Subcutaneous abdominal adipose tissue (tissue), 5 donors: ENCODE measurements at regions not wholly inside any gene's neighbourhood (a gene's known extent, or its start where the extent isn't known, plus 50 kb on each side); places are given as distances from the start of the nearest gene placed in this dataset.
A peak's percentile ranks its signal among the peaks of the same experiment; 100 is the strongest.

Source experiments
- H3K27ac ChIP-seq: one replicate; pipeline ENCODE4 v1.7.0; 2013; ENCODE audit warnings: low read depth, mild to moderate bottlenecking, inconsistent platforms, low read length, moderate library complexity
- H3K27me3 ChIP-seq, 5 donors: one replicate each; pipeline ENCODE4 v1.7.0; 2013; ENCODE audit warnings: low read length in 5 of 5, inconsistent platforms in 1 of 5; ENCODE audit not compliant: control insufficient read depth in 5 of 5, insufficient read depth in 4 of 5
- H3K36me3 ChIP-seq, 5 donors: one replicate each; pipeline ENCODE4 v1.7.0; 2013; ENCODE audit warnings: low read length in 5 of 5; ENCODE audit not compliant: control insufficient read depth in 5 of 5, insufficient read depth in 5 of 5
- H3K4me1 ChIP-seq, 5 donors: one replicate each; pipeline ENCODE4 v1.7.0; 2013; ENCODE audit warnings: low read length in 5 of 5, mild to moderate bottlenecking in 3 of 5, moderate library complexity in 1 of 5; ENCODE audit not compliant: control insufficient read depth in 5 of 5, insufficient read depth in 5 of 5
- H3K4me3 ChIP-seq, 5 donors: one replicate each; pipeline ENCODE4 v1.7.0; 2013; ENCODE audit warnings: low read length in 5 of 5, low read depth in 1 of 5
- H3K9ac ChIP-seq, 5 donors: one replicate each; pipeline ENCODE4 v1.7.0; 2013; ENCODE audit warnings: low read length in 5 of 5, mild to moderate bottlenecking in 4 of 5, moderate library complexity in 3 of 5
- H3K9me3 ChIP-seq, 5 donors: one replicate each; pipeline ENCODE4 v1.7.0; 2013; ENCODE audit warnings: low read length in 5 of 5; ENCODE audit not compliant: control insufficient read depth in 5 of 5
- donor health status: healthy.
- donor health status: healthy.
- donor health status: healthy.
- donor health status: healthy.
- donor health status: healthy.

DNA sequence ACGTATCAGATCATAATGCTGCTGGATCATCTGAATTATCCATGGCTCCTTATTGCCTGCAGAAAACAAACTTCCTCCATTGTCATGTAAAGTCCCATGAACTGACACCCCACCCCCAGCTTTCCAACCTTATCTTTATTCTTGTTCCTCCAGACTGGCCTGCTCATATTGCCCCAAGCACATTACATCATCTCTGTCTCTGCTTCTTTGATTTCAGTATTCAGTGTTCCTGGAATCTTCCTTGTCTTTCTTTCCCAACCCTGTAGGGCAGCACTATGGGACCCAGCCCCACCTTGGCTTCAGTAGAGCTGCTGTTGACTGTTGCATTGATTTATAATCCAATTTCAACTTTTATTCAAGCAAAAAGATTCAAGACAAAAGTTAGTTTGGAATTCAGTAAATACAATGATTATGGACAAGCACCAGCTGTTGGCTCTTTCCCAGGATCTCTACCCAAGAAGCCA, 187.5 kb upstream of the ECI2 start:
- H3K4me1 ChIP-seq = peaks cover 7 to 34% (median 21%) of the 10 kb centered on the region in 5 donors
- H3K36me3 ChIP-seq = no peaks in the 10 kb centered on the region
- no peak overlapping the region for H3K4me3 ChIP-seq
- H3K27me3 ChIP-seq = no peaks in the 10 kb centered on the region
- peaks cover 0 to 3% (median 0%) of the 10 kb centered on the region in 5 donors for H3K9me3 ChIP-seq
- no peak overlapping the region for H3K9ac ChIP-seq
- H3K27ac ChIP-seq = no peak overlapping the region

DNA sequence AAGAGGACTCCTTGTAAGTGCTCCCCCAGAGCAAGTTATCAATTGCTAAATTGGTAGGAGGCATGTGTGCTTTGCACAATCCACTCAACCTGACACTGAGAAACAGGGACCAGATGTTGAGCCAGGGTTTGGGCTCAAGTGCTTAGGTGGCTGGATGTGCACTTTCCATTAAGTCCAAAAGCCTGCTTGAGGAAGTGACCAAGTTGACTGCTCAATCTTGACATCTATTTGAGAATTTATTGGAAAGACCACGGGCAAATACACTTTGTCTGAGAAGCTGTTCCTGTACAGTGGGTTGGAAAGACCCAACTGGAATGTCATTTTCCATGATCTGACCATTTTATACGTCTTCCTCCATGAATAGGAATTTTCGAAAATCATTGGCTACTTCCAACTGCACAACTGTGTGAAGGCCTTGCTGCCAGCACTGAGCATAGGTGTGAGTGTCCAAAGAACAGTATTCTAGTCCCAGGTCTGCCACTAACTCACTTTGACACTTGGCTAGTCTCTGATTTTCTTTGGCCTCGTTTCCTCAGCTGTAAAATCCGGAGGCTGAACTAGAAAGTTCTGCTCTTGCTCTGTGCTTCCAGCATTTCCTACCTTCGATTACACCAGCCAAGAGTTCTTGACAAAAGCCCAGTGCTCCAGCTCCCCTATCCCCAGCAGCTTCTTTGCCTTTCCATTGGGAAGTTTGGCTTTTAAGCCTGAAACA, 186.9 kb upstream of the ECI2 start:
- Histone ChIP-seq H3K27me3 (no peaks in the 10 kb centered on the region), H3K4me1 (peaks cover 9 to 40% (median 27%) of the 10 kb centered on the region in 5 donors), H3K9me3 (peaks cover 0 to 3% (median 0%) of the 10 kb centered on the region in 5 donors), H3K36me3 (no peaks in the 10 kb centered on the region), H3K4me3 (no peak overlapping the region), H3K27ac (no peak overlapping the region), H3K9ac (no peak overlapping the region)

GRCh38 chr6:4320860-4321259, 185.5 kb upstream of the ECI2 start:
- Histone ChIP-seq H3K4me3 (no peak overlapping the region), H3K9me3 (no peaks in the 10 kb centered on the region), H3K4me1 (peaks cover 9 to 51% (median 39%) of the 10 kb centered on the region in 5 donors), H3K36me3 (no peaks in the 10 kb centered on the region), H3K9ac (no peak overlapping the region), H3K27me3 (no peaks in the 10 kb centered on the region), H3K27ac (peak overlapping the region; percentile 88)

DNA sequence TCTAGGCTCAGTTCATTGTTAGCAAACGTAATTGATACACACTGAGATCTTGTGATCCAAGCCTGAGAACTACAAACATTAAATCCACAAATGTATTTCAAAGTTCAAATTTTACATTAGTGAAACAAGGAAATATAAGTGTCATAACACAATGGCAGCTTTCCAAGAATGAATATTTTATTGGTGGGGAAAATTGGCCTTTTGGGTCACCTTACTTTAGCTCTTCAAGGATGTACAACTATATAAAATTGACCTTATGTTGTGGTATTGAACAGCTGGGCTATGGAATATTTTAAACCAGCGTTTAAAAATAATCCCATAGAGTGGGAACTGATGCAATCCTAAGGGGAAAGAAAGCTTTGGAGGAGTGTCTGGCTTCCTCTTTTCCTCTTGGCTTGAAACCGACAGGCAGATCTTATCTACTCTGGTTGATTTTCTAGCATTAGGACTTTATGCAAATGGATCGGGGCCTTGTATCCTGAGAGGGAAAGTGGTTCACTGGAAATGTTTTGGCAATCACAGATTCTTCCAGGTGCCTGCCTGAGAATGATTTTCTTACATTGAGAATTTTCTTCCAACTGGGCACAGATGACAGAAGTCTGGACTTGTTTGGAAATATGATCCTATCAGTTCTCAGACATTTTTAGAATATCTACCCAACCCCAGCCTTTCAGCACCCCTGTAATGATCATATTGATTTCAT, 184.8 kb upstream of the ECI2 start:
- Histone ChIP-seq H3K4me3 (no peak overlapping the region), H3K4me1 (peaks cover 9 to 51% (median 39%) of the 10 kb centered on the region in 5 donors), H3K9ac (peak overlapping the region in 2 of 5 donors; percentile 7 to 30), H3K36me3 (no peaks in the 10 kb centered on the region), H3K27ac (peak overlapping the region; percentile 88), H3K9me3 (no peaks in the 10 kb centered on the region), H3K27me3 (no peaks in the 10 kb centered on the region)

DNA sequence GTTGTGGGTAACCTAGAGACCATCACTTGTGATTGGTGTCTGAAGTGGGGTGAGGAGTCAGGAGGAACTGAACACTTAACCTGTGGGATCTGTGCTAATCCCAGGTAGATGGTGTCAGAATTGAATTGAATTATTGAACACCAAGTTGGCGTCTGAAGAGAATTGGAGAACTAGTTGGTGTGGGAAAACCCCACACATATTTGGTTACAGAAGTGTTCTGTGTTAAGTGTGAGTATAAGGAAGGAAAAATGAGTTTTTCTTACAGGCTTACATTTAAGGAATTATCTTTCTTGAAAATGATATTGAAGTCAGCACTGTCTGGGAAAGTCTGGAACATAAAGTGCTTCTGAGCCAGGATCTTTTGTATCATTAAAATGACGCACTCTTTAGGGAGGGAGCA, 182.9 kb upstream of the ECI2 start:
- H3K4me3 ChIP-seq = no peak overlapping the region
- H3K27ac ChIP-seq = peak overlapping the region; percentile 59
- H3K9me3 ChIP-seq = peaks cover 0 to 2% (median 0%) of the 10 kb centered on the region in 5 donors
- peaks cover 11 to 51% (median 39%) of the 10 kb centered on the region in 5 donors for H3K4me1 ChIP-seq
- H3K36me3 ChIP-seq = no peaks in the 10 kb centered on the region
- H3K27me3 ChIP-seq = no peaks in the 10 kb centered on the region
- no peak overlapping the region for H3K9ac ChIP-seq

DNA sequence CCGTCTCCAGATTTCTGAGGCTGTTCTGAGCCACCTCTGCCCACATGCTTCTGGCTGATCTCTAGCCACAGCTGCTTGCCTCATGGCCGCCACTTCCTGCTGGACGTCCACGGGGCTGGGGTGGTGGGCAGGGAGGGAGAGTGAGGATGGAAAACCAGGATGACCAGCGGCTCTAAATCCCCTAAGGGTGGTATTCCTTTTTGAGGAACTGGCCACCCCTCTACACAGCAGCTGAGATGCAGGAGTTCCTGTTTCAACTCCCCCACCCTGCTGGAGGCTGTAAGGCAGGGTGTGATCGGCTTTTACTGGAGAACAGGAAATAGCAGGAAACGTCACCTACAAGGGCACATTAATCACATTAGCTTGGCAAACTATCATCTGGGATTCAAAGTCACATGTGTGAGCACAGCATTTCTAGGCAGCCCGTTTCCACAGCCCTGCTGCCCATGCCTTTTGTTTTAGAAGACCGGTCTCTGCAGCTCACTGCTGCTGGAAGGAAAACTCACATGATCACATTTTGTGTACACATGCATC, 181.6 kb upstream of the ECI2 start:
- Histone ChIP-seq H3K36me3 (no peaks in the 10 kb centered on the region), H3K27me3 (no peaks in the 10 kb centered on the region), H3K9ac (peak overlapping the region in 3 of 5 donors; percentile 27 to 46 (median 33)), H3K4me1 (peaks cover 13 to 46% (median 39%) of the 10 kb centered on the region in 5 donors), H3K27ac (peak overlapping the region; percentile 59), H3K9me3 (peaks cover 0 to 14% (median 7%) of the 10 kb centered on the region in 5 donors), H3K4me3 (peak overlapping the region in 3 of 5 donors; percentile 5 to 12 (median 6))

GRCh38 chr6:4314201-4314707, 178.9 kb upstream of the ECI2 start:
- Histone ChIP-seq H3K36me3 (no peaks in the 10 kb centered on the region), H3K4me3 (no peak overlapping the region), H3K9ac (no peak overlapping the region), H3K9me3 (peaks cover 0 to 28% (median 13%) of the 10 kb centered on the region in 5 donors), H3K4me1 (peaks cover 7 to 29% (median 25%) of the 10 kb centered on the region in 5 donors), H3K27ac (peak overlapping the region; percentile 74), H3K27me3 (no peaks in the 10 kb centered on the region)

GRCh38 chr6:4313044-4313686, 177.8 kb upstream of the ECI2 start:
- H3K4me3 ChIP-seq = peak overlapping the region in 2 of 5 donors; percentile 24 to 26
- H3K4me1 ChIP-seq = peaks cover 7 to 26% (median 21%) of the 10 kb centered on the region in 5 donors
- H3K27ac ChIP-seq = peak overlapping the region; percentile 74
- peaks cover 0 to 28% (median 13%) of the 10 kb centered on the region in 5 donors for H3K9me3 ChIP-seq
- H3K9ac ChIP-seq = peak overlapping the region in 2 of 5 donors; percentile 49 to 62
- no peaks in the 10 kb centered on the region for H3K36me3 ChIP-seq
- no peaks in the 10 kb centered on the region for H3K27me3 ChIP-seq

- peaks cover 5 to 18% (median 12%) of the 10 kb centered on the region in 5 donors for H3K4me1 ChIP-seq
- H3K4me3 ChIP-seq = no peak overlapping the region
- peaks cover 0 to 28% (median 13%) of the 10 kb centered on the region in 5 donors for H3K9me3 ChIP-seq
- no peaks in the 10 kb centered on the region for H3K36me3 ChIP-seq
- no peak overlapping the region for H3K9ac ChIP-seq
- H3K27ac ChIP-seq = no peak overlapping the region
- no peaks in the 10 kb centered on the region for H3K27me3 ChIP-seq
These were observed 176.8 kb upstream of the ECI2 start for GRCh38 chr6:4311976-4312860.
